ENCODE measurements at regions not wholly inside any gene's neighbourhood (a gene's known extent, or its start where the extent isn't known, plus 50 kb on each side); places are given as distances from the start of the nearest gene placed in this dataset.

DNA sequence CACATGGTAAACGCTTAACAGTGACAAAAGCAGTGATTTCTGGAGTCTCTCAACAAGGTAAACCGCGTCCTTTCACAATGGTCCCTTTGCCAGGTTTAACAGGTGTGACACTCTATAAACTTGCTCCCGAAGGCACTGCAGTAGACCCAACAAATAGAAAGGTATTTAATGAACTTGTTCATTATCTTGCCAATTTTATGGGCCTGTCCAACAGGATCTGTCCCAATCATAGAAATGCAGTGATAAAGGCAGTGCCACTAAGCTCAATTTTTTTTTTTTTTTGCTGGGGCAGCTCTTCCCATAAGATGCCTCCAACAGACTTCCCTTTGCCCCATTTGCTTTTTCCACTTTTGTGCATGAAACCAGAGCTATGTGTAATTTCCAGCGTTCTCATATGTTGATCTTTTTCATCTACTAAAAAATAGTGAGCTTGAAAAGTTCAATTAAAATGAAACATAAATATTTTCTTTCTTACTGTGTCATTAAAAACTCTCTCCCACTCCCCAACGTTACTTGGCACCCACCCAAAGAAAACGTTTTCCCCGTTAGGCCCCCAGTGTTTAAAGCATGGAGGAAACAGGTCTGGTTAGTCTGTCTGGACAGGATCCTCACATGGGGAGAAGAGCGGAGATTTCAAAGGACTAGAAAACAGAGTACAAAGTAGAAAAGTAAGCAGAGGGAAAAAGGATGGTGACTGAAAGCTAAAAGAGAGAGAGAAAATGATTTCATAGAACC lies 80.9 kb upstream of the SPATA31D4 start:
- dilution Hi-C loops (cut with MboI; ENCODE audit: extremely low pct_ligation_motif_present, low sequenced_read_pairs), result no loop called here
- no peak overlapping the region for H3K27ac ChIP-seq (ENCODE audit: control insufficient read depth, insufficient read depth, low read length)

DNA sequence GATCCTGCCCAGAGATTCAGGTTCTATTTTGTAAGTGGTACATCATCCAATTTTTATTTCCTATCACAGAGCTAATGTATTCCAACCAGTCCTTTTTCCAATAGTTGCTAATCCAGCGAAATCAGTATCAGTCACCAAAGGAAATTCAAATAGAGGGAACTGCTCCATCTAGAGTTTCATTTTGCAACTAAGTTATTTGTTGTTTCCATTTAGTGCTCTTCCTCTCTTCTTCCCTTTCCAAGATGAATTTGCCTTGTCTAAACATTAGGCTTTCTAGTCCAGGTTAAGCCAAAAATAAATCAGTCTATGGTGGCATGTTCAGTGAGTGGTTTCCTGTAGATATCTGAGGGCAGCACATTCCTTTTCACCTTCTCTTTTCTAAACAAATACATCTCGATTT lies 79.8 kb upstream of the SPATA31D4 start:
- Histone ChIP-seq H3K9me1 (ENCODE audit: control insufficient read depth, extremely low read depth, insufficient read depth, low read length) (no peaks in the 10 kb centered on the region), H3K4me1 (ENCODE audit: control insufficient read depth, extremely low read depth, insufficient read depth, low read length) (peaks cover 6% of the 10 kb centered on the region), H3K4me3 (ENCODE audit: control insufficient read depth in 2 of 3, extremely low read depth in 1 of 3, insufficient read depth in 2 of 3, low read depth in 1 of 3, low read length in 3 of 3) (no peak overlapping the region), H3K79me2 (ENCODE audit: control insufficient read depth, insufficient read depth, low read length) (no peaks in the 10 kb centered on the region), H2AFZ (ENCODE audit: control insufficient read depth, low read length) (peak overlapping the region; percentile 48), H3K36me3 (ENCODE audit: control insufficient read depth in 2 of 2, extremely low read depth in 1 of 2, insufficient read depth in 2 of 2, low read length in 2 of 2) (no peaks in the 10 kb centered on the region), H3K9me3 (ENCODE audit: control insufficient read depth, low read depth, low read length) (no peaks in the 10 kb centered on the region), H3K27ac (ENCODE audit: control insufficient read depth, insufficient read depth, low read length) (no peak overlapping the region), H4K20me1 (ENCODE audit: control insufficient read depth, extremely low read depth, insufficient read depth, low read length) (no peaks in the 10 kb centered on the region), H3K27me3 (ENCODE audit: control insufficient read depth, extremely low read depth, insufficient read depth, low read length) (no peaks in the 10 kb centered on the region), H3K4me2 (ENCODE audit: control insufficient read depth, extremely low read depth, insufficient read depth, low read depth, low read length) (no peak overlapping the region), H3K9ac (ENCODE audit: control insufficient read depth, extremely low read depth, insufficient read depth, low read length) (no peak overlapping the region)
- FAIRE-seq, result peak; percentile 79
- no peak for TF ChIP-seq EZH2 (IDR thresholded peaks at IDR 0.05; ENCODE audit: low read length)
- TF ChIP-seq, protein P1, sequence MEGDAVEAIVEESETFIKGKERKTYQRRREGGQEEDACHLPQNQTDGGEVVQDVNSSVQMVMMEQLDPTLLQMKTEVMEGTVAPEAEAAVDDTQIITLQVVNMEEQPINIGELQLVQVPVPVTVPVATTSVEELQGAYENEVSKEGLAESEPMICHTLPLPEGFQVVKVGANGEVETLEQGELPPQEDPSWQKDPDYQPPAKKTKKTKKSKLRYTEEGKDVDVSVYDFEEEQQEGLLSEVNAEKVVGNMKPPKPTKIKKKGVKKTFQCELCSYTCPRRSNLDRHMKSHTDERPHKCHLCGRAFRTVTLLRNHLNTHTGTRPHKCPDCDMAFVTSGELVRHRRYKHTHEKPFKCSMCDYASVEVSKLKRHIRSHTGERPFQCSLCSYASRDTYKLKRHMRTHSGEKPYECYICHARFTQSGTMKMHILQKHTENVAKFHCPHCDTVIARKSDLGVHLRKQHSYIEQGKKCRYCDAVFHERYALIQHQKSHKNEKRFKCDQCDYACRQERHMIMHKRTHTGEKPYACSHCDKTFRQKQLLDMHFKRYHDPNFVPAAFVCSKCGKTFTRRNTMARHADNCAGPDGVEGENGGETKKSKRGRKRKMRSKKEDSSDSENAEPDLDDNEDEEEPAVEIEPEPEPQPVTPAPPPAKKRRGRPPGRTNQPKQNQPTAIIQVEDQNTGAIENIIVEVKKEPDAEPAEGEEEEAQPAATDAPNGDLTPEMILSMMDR (optimal IDR thresholded peaks at IDR 0.05 in 1 of 3, IDR thresholded peaks at IDR 0.05 in 1 of 3, conservative IDR thresholded peaks at IDR 0.05 in 1 of 3; ENCODE audit: extremely low read depth in 1 of 3, insufficient read depth in 2 of 3, low read length in 3 of 3), result peak in 2 of 3 experiments; percentile 35 to 40
- DNase-seq (ENCODE audit: low read depth, low spot score), result no peak
- dilution Hi-C loops (cut with MboI; ENCODE audit: extremely low pct_ligation_motif_present, low sequenced_read_pairs), result no loop called here

More for the DNA sequence above, 80.9 kb upstream of the SPATA31D4 start:
- H3K4me3 ChIP-seq (ENCODE audit: control insufficient read depth in 2 of 3, extremely low read depth in 1 of 3, insufficient read depth in 2 of 3, low read depth in 1 of 3, low read length in 3 of 3), result no peak overlapping the region
- no peak overlapping the region for H2AFZ ChIP-seq (ENCODE audit: control insufficient read depth, low read length)
- no peaks in the 10 kb centered on the region for H3K27me3 ChIP-seq (ENCODE audit: control insufficient read depth, extremely low read depth, insufficient read depth, low read length)
- H3K79me2 ChIP-seq (ENCODE audit: control insufficient read depth, insufficient read depth, low read length), result no peaks in the 10 kb centered on the region
- TF ChIP-seq EZH2 (IDR thresholded peaks at IDR 0.05; ENCODE audit: low read length), result no peak
- TF ChIP-seq, protein P1 (optimal IDR thresholded peaks at IDR 0.05 in 1 of 3, IDR thresholded peaks at IDR 0.05 in 1 of 3, conservative IDR thresholded peaks at IDR 0.05 in 1 of 3; ENCODE audit: extremely low read depth in 1 of 3, insufficient read depth in 2 of 3, low read length in 3 of 3), result no peak
- no peak overlapping the region for H3K9ac ChIP-seq (ENCODE audit: control insufficient read depth, extremely low read depth, insufficient read depth, low read length)
- no peaks in the 10 kb centered on the region for H3K36me3 ChIP-seq (ENCODE audit: control insufficient read depth in 2 of 2, extremely low read depth in 1 of 2, insufficient read depth in 2 of 2, low read length in 2 of 2)
- H3K4me1 ChIP-seq (ENCODE audit: control insufficient read depth, extremely low read depth, insufficient read depth, low read length), result peaks cover 9% of the 10 kb centered on the region
- H3K9me1 ChIP-seq (ENCODE audit: control insufficient read depth, extremely low read depth, insufficient read depth, low read length), result no peaks in the 10 kb centered on the region
- no peak overlapping the region for H3K4me2 ChIP-seq (ENCODE audit: control insufficient read depth, extremely low read depth, insufficient read depth, low read depth, low read length)
- DNase-seq (ENCODE audit: low read depth, low spot score) (no peak), FAIRE-seq (no peak)
- no peaks in the 10 kb centered on the region for H3K9me3 ChIP-seq (ENCODE audit: control insufficient read depth, low read depth, low read length)
- no peaks in the 10 kb centered on the region for H4K20me1 ChIP-seq (ENCODE audit: control insufficient read depth, extremely low read depth, insufficient read depth, low read length)
